Endothelial cell of umbilical vein (primary cell): ENCODE measurements at regions not wholly inside any gene's neighbourhood (a gene's known extent, or its start where the extent isn't known, plus 50 kb on each side); places are given as distances from the start of the nearest gene placed in this dataset.

Source experiments
- BruUV-seq: library from RNA; stranded (reverse); fragments of 400-500 nt; replicated peaks from 2 replicates; lab custom pipeline; 2021; lab: Mats Ljungman, UMichigan
- CTCF ChIA-PET: fragments of 300-600, 350-600 bp; sonication (Branson Sonifier 250); formaldehyde crosslinking; loops from one replicate; lab custom pipeline; 2021; ENCODE audit warnings: antibody characterized with exemption, inconsistent platforms; lab: Charles Lee
- POLR2A ChIA-PET: fragments of 300-600, 350-600 bp; sonication (Branson Sonifier 250); formaldehyde crosslinking; loops from one replicate; lab custom pipeline; 2021; ENCODE audit warnings: antibody characterized with exemption, inconsistent platforms; lab: Charles Lee
- DNase-seq: peaks from one replicate; pipeline ENCODE4 v3.0.0-alpha.2; 2011; ENCODE audit warnings: low read depth, low spot score
- FAIRE-seq: peaks from 2 replicates; lab custom pipeline; 2011; peaks lifted over from hg19 to GRCh38; lab: Jason Lieb, UNC
- H2AFZ ChIP-seq: 2 replicates; pipeline ENCODE4 v1.6.0; 2012; ENCODE audit warnings: low read depth, low read length, control low read depth, inconsistent platforms
- H3K27ac ChIP-seq: 2 replicates; pipeline ENCODE4 v1.5.1; 2011; ENCODE audit warnings: low read depth, mild to moderate bottlenecking, control low read depth, low read length, moderate library complexity; ENCODE audit not compliant: insufficient read depth
- H3K27me3 ChIP-seq, 2 experiments: 2 replicates each; pipeline versions ENCODE4 v1.6.0 to v1.6.1; 2011; ENCODE audit warnings: low read length in 2 of 2, mixed read lengths in 1 of 2; ENCODE audit not compliant: control insufficient read depth in 2 of 2, insufficient read depth in 2 of 2
- H3K36me3 ChIP-seq, 2 experiments: 2 replicates in 1 of 2; 3 replicates in 1 of 2; pipeline ENCODE4 v1.5.1; 2011; ENCODE audit warnings: low read length in 2 of 2, mild to moderate bottlenecking in 1 of 2, moderate library complexity in 1 of 2; ENCODE audit not compliant: control insufficient read depth in 2 of 2, insufficient read depth in 2 of 2; ENCODE audit errors: extremely low read depth in 1 of 2
- H3K4me1 ChIP-seq: 3 replicates; pipeline ENCODE4 v1.5.1; 2011; ENCODE audit warnings: mild to moderate bottlenecking, low read length; ENCODE audit not compliant: control insufficient read depth, insufficient read depth; ENCODE audit errors: extremely low read depth
- H3K4me2 ChIP-seq: 2 replicates; pipeline ENCODE4 v1.6.1; 2011; ENCODE audit warnings: low read length, control low read depth, mixed read lengths; ENCODE audit not compliant: insufficient read depth
- H3K4me3 ChIP-seq, 3 experiments: fragments of 200-600 bp in 1 of 3; sonication (generic), shearing (Covaris generic) in 1 of 3; replicated peaks in 1 of 3; 2 replicates each; pipeline ENCODE4 v1.5.1; 2011 to 2016; ENCODE audit warnings: control low read depth in 3 of 3, low read length in 3 of 3, mild to moderate bottlenecking in 2 of 3, inconsistent platforms in 1 of 3, low read depth in 1 of 3, moderate library complexity in 1 of 3; ENCODE audit not compliant: insufficient read depth in 1 of 3
- H3K79me2 ChIP-seq: 2 replicates; pipeline ENCODE4 v1.6.0; 2012; ENCODE audit warnings: low read length, inconsistent platforms; ENCODE audit not compliant: control insufficient read depth, insufficient read depth
- H3K9ac ChIP-seq: replicated peaks from 2 replicates; pipeline ENCODE3; 2011; ENCODE audit warnings: low read length, control low read depth; ENCODE audit not compliant: insufficient read depth; ENCODE audit errors: extremely low read depth
- H3K9me1 ChIP-seq: replicated peaks from 3 replicates; pipeline ENCODE4 v1.6.0; 2011; ENCODE audit warnings: mild to moderate bottlenecking, low read length; ENCODE audit not compliant: control insufficient read depth, insufficient read depth; ENCODE audit errors: extremely low read depth
- H3K9me3 ChIP-seq: replicated peaks from 2 replicates; pipeline ENCODE4 v1.5.1; 2012; ENCODE audit warnings: low read length, inconsistent platforms; ENCODE audit not compliant: control insufficient read depth, insufficient read depth
- H4K20me1 ChIP-seq: replicated peaks from 2 replicates; pipeline ENCODE3; 2011; ENCODE audit warnings: mild to moderate bottlenecking, low read length; ENCODE audit not compliant: control insufficient read depth, insufficient read depth; ENCODE audit errors: extremely low read depth
- EZH2 ChIP-seq: IDR thresholded peaks from 2 replicates; pipeline ENCODE4 v1.6.1; 2012; ENCODE audit warnings: borderline replicate concordance, low read depth, mild to moderate bottlenecking, moderate library complexity, low read length, inconsistent platforms; ENCODE audit not compliant: severe bottlenecking
- FOS ChIP-seq: IDR thresholded peaks from 2 replicates; pipeline ENCODE4 v1.6.1; 2011; ENCODE audit warnings: mild to moderate bottlenecking, low read length, moderate library complexity, borderline replicate concordance; ENCODE audit not compliant: insufficient read depth
- GATA2 ChIP-seq: IDR thresholded peaks from 2 replicates; pipeline ENCODE4 v1.7.0; 2011; ENCODE audit warnings: low read depth, mild to moderate bottlenecking, moderate library complexity, mixed read lengths, low read length; ENCODE audit not compliant: insufficient read length, insufficient read depth
- JUN ChIP-seq: IDR thresholded peaks from 2 replicates; pipeline ENCODE4 v1.6.1; 2011; ENCODE audit warnings: borderline replicate concordance, low read depth; ENCODE audit not compliant: insufficient read length, insufficient read depth
- MAX ChIP-seq: IDR thresholded peaks from 2 replicates; pipeline ENCODE4 v1.6.1; 2011; ENCODE audit not compliant: insufficient read depth, insufficient read length
- MYC ChIP-seq: IDR thresholded peaks from one replicate; pipeline ENCODE4 v1.6.1; 2011; ENCODE audit warnings: mild to moderate bottlenecking, low read depth, low read length
- POLR2A ChIP-seq: IDR thresholded peaks from 2 replicates; pipeline ENCODE4 v1.6.1; 2012; ENCODE audit warnings: low read depth, mild to moderate bottlenecking, control low read depth, low read length
- POLR2AphosphoS5 ChIP-seq: IDR thresholded peaks from 2 replicates; pipeline ENCODE4 v1.6.1; 2012; ENCODE audit warnings: low read depth, mild to moderate bottlenecking, control low read depth, low read length, moderate library complexity; ENCODE audit not compliant: insufficient read depth
- dilution Hi-C: fragments of 300-500 bp; cut with MboI; formaldehyde crosslinking; loops from one replicate; pipeline ENCODE4 v1.15.0; 2019; ENCODE audit warnings: low sequenced_read_pairs; ENCODE audit not compliant: extremely low pct_ligation_motif_present
- intact Hi-C: fragments of 100-400 bp; cut with micrococcal nuclease; formaldehyde crosslinking; loops from one replicate; pipeline ENCODE4 v1.10.0; 2022
- TF ChIP-seq, protein P1 (sequence below), 2 donors: IDR thresholded peaks; 1 replicate in 1 of 2; 2 replicates in 1 of 2; pipeline ENCODE4 v1.5.1; 2011; ENCODE audit warnings: low read length in 2 of 2, mild to moderate bottlenecking in 2 of 2, moderate library complexity in 2 of 2, control low read depth in 1 of 2, inconsistent platforms in 1 of 2, low read depth in 1 of 2; ENCODE audit not compliant: insufficient read depth in 1 of 2; ENCODE audit errors: extremely low read depth in 1 of 2

DNA sequence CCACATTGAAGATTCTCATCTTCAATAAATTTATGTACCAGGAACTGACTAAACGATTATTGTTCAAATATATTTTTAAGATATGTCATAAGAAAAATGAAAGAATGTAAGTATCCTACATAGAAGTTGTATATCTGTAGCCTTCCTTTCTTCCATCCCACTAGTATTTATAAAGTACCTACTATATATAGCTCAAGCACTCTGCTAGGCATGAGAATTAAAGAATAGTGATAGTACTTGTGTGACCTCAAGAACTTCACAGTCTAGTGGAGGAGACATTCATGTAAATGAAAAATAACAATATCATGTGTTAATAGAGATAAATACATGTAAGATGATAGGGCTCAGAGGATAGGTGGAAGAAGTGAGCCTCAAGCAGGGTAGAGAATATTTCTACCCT, 201.0 kb upstream of the HMHB1 start:
- dilution Hi-C loops (no loop called here), intact Hi-C loops (no loop called here)
- H3K79me2 ChIP-seq, result no peaks in the 10 kb centered on the region
- POLR2A ChIA-PET, result no interaction called here
- CTCF ChIA-PET, result no interaction called here
- no peaks in the 10 kb centered on the region for H3K4me1 ChIP-seq
- FAIRE-seq, result no peak
- TF ChIP-seq POLR2AphosphoS5, result no peak
- no peak for TF ChIP-seq MAX
- TF ChIP-seq JUN, result no peak
- no peak for TF ChIP-seq GATA2
- no peak for TF ChIP-seq EZH2
- TF ChIP-seq, protein P1, sequence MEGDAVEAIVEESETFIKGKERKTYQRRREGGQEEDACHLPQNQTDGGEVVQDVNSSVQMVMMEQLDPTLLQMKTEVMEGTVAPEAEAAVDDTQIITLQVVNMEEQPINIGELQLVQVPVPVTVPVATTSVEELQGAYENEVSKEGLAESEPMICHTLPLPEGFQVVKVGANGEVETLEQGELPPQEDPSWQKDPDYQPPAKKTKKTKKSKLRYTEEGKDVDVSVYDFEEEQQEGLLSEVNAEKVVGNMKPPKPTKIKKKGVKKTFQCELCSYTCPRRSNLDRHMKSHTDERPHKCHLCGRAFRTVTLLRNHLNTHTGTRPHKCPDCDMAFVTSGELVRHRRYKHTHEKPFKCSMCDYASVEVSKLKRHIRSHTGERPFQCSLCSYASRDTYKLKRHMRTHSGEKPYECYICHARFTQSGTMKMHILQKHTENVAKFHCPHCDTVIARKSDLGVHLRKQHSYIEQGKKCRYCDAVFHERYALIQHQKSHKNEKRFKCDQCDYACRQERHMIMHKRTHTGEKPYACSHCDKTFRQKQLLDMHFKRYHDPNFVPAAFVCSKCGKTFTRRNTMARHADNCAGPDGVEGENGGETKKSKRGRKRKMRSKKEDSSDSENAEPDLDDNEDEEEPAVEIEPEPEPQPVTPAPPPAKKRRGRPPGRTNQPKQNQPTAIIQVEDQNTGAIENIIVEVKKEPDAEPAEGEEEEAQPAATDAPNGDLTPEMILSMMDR (IDR thresholded peaks at IDR 0.05; ENCODE audit: extremely low read depth in 1 of 2, insufficient read depth in 1 of 2, low read depth in 1 of 2, low read length in 2 of 2), result no peak
- TF ChIP-seq MYC, result no peak
- TF ChIP-seq FOS, result no peak
- TF ChIP-seq POLR2A, result no peak
- no peak overlapping the region for H3K9ac ChIP-seq
- no TSS peak for BruUV-seq
- no peak overlapping the region for H2AFZ ChIP-seq
- H3K9me3 ChIP-seq, result no peaks in the 10 kb centered on the region
- H4K20me1 ChIP-seq, result no peaks in the 10 kb centered on the region
- no peaks in the 10 kb centered on the region for H3K9me1 ChIP-seq
- no peak overlapping the region for H3K27ac ChIP-seq
- H3K27me3 ChIP-seq, result peaks cover 0 to 3% of the 10 kb centered on the region in 2 experiments
- H3K36me3 ChIP-seq, result no peaks in the 10 kb centered on the region
- H3K4me3 ChIP-seq, result no peak overlapping the region
- DNase-seq, result no peak
- H3K4me2 ChIP-seq, result no peak overlapping the region
